HG03521 (cell line): ENCODE measurements at regions not wholly inside any gene's neighbourhood (a gene's known extent, or its start where the extent isn't known, plus 50 kb on each side); places are given as distances from the start of the nearest gene placed in this dataset.

Source experiments
- ATAC-seq: cut with Tn5 transposase; IDR thresholded peaks from one replicate; pipeline ENCODE4 v1.9.1; 2021; ENCODE audit warnings: mild to moderate bottlenecking, moderate library complexity; ENCODE audit not compliant: unreplicated experiment

DNA sequence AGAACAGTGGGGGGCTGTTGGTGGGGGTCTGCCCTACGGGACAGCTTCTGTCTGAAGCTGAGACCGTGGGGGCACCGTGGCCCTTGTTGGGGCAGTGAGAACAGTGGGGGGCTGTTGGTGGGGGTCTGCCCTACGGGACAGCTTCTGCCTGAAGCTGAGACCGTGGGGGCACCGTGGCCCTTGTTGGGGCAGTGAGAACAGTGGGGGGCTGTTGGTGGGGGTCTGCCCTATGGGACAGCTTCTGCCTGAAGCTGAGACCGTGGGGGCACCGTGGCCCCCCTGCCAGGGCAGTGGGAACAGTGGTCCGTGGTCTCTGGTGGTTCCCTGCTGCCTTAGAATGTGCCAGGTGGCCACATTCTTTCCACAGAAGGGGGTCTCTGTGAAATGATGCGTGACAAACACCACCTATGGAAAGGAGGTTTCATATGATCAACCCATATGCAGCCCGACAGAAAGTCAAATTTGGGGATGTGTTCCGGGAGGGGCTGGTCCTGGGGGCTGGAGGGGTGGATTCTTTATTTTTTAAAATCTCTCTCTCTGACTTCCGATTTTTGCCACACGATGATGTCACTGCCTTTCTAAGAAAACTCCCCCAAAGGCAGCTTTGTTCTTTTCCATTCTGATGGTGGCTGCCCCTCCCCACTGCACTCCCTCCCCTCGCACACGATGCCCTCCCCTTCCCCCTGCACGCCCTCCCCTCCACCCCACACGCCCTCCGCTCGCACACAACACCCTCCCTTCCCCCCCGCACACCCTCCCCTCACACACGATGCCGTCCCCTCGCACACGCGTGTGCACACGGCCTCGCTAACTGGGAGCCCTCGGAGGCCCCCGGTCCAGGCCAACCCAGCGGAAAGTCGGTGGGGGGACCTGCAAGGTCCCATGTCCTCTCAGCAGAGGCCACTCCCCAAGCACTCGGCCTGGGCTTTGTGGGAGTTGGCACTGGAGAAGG, 1186.5 kb downstream of the BRD1 start:
- no peak for ATAC-seq

DNA sequence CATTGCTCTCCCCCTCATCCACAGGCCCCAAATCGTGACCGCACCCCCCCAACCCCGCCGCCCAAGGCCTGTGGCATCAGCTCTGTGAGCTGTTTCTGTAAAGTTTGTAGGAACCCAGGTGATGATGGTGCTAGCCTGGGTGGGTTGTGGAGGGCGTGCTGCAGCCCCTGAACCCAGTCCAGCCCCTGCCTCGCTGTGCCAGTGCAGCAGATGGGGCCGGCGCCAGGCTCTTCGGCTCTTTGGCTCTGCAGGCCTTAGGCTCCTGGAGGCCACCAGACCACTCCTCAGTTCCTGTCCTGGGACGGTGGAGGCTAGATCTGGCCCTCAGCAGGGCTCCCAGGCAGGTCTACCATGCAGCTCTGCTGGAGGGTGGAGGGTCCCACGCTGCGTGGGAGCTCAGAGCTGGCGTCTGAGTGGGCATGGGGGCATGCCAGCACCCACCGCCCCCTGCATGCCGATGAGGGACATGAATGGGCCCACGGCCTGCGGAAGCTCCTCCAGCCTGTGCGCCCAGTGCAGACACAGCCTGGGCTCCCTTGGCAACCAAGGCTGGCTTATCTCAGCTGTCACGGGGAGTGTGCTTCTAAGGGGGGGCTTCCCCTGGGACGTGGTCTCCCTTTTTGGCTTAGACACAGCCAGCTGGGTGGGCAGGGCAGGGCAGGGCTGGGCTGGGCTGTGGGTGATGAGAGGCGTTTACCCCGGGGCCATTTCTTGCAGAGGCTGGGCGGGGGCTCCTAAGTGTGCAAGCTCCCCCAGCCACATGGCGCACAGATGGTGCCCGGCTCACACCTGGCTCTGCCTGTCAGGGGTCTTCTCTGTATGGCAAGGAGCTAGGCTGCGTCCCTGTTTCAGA, 1187.6 kb downstream of the BRD1 start:
- ATAC-seq, result no peak

DNA sequence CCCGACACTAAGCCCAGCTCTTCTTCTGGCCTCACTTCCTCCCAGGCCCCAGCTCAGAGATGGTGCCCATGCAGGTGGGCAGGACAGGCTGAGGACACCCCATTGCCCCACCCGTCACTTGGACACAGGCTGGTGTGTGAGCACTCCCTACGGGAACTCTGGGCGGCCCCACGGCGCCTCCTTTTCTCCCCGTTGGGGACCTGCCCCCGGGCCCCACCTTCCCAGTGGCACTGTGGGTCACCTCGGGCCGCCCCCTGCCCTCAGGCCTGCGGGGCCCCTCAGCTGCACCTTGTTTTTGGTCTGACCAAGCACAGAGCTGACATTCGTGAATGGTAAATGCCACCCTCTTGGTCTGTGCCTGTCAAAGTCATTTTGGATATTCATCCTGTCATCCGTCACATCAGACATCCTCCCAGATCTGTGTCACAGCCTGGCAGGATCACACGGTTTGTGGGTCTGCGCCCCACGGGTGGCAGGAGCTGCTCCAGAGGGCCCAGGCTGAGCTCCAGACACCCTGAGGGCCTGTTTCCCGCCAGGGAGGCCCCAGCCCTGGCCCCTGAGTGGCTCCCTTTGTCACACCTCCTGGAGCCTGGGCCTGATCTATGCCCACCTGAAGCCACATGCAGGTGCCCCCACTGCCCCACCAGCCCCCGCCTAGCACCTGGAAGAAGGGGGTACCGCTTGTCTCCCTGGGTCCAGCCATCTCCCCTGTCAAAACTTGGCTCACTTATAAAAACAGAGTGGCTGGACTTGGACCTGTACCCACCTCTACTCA, 1188.5 kb downstream of the BRD1 start:
- ATAC-seq, result no peak

DNA sequence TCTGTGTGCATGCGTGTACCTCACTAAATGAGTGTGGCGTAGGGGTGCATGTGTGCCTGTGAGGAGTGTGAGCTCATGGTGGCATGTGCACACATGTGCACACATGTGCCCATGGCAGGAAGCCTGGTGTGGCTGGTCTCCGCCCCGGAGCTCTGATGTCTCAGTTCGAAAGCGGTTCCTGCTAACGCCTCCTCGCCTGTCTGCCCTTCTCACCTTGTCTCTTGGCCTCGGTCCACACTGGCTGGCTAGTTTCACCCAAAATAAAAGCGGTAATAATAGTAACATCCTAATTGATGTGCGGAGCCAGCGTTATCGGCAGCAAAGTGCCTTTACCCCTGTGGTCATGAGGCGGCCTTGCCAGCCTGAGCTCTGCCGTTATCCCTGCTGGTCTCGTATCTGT, 1190.4 kb downstream of the BRD1 start:
- ATAC-seq, result no peak

DNA sequence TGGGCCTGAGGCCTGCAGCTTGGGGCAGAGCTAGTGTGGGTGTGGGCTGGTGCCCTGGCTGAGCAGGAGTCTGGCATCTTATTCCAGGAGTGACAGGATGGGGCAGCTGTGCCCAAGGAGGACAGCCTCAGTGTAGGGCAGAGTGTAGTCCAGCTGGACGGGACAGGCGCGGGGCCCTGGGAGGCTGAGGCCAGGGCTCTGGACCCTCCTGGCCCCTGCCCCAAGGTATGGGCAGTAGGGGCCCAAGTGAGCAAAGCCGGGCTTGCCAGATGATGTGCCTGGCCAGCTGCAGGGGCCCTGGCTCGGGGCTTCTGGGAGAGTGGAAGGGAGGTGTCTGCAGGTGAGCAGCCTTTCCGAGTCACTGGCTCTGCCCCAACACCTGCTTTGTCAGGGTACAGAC, 1190.9 kb downstream of the BRD1 start:
- no peak for ATAC-seq

DNA sequence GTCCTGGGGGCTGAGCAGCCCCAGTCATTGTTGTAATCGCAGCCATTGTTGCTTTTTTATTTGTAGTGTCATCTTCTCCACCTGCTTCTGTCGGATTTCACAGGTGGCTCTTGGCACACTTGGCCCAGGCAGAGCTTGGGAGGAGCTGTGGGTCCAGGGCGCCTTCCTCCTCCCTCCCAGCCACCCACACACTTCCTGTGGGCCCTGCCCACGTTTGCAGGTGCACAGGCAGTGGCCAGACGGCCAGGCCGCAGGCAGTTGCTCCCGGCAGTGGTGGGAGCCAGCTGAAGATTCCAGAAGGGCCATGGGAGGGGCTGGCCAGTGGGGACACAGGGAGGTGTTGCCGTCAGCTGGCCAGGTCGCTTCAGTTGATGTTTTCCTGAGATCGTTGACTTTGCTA, 1191.9 kb downstream of the BRD1 start:
- no peak for ATAC-seq

DNA sequence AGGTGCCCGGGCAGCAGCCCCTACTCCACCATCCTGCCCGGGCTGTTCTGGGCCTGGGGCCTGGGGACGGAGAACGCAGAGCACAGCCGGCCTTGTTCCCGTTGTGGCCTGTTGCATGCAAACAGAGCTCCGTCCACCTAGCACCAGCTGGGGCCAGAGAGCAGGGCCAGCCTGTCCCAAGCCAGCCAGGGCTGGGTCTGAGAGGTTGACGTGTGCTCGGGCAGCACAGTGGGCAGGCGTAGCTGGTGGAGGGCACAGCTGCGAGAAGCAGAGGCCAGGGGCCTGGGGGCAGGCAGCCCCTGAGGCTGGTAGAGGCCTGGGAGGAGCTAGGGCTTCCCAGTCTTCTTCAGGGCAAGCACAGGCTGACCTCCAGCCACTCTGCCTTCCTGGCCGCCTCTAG, 1192.6 kb downstream of the BRD1 start:
- no peak for ATAC-seq

DNA sequence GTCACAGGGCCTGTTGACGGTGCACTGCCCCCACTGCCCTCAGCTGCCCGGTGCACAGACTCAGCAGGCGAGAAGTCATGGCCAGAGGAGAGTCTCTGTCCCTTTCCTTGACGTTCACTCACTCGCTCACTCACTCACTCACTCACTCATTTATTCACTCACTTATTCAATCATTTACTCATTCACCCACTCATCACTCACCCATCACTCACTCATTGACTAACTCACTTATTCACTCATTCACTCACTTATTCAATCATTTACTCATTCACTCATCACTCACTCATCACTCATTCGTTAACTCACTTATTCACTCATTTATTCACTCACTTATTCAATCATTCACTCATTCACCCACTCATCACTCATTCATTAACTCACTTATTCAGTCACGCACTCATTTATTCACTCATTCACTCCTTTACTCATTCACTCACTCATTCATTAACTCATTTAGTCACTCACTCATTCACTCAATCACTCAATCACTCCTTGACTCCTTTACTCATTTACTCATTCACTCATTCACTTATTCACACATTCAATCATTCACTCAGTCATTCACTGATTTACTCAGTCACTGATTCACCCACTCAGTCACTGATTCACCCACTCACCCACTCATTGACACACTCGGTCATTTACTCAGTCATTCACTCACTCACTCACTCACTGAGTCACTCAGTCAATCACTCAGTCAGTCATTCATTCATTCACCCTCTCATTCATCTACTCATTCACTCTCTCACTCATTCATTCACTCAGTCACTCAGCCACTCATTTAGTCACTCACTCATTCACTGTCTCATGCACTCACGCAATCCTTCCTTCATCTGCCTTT, 1193.5 kb downstream of the BRD1 start:
- no peak for ATAC-seq

DNA sequence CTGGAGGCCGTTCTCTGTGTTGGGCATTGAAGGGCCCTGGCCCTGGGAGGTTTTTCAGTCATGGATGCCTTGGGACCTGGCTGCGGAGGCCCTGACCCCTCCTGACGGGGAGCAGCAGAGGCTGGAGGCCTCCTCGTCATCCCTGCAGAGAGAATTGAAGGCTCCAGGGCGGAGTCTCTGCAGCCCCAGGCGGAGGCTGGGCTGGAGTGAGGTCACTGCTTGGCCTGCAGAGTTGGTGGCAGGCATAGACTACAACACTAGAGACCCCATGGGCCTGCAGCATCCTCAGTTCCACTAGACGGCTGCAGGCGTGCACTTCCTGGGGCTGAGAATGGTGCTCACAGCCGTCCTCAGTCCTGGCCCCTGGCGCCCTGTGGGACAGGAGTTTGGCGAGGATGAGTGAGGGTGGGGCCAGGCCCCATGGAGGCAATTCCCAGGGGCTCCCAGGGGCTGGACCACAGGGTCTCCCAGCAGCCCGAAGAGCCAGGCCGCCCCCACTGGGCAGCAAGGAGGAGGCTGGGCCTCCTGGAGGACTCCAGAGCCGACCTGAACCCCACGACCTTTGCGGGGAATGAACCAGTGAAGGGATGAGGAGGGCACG, 1194.9 kb downstream of the BRD1 start:
- ATAC-seq, result no peak

DNA sequence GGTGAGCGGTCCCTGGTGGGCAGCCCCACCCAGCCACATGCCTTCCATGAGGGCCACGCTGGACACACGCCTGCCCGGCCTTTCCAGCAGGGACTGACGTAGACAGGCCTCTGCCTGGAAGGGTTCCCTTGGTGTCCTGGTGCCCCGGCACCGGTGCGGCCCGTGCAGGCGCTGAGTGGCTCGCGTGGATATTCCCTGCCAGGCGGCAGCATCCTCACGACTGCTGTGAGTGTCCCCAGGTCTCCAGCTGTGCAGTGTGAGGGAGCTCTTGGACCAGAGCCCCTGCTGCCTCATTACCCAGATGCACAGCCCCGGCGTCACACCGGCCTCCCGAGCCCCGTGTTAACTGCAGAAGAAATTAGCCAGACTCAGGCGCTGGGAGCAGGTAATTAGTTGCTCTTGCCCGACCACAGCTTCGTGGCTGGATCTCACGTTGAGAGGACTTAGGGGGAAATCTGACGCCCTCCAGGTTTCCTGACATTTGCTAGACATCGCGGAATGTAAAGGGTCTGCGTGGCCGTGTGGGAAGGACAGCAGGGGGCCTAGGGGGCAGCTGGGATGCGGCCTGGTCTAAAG, 1196.3 kb downstream of the BRD1 start:
- ATAC-seq, result no peak

DNA sequence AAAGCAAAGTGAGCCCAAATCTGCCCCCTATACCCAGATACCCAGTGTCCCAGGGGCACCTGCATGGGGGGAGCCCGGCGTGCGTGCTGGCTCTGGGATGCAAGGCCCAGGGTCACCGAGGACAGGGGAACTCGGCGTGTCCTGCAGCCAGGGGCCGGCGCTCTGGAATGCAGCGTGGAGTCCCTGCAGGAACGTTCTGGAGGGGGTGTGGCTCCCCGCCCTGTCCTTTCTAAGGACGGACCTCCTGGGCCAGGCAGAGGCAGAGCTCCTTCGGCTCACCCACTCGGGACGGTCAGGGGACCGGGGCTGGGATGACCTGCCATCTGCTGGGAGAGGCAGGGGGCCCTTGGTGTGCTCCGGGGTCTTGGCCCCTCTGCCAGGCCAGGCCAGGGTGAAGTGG, 1196.8 kb downstream of the BRD1 start:
- ATAC-seq, result no peak

DNA sequence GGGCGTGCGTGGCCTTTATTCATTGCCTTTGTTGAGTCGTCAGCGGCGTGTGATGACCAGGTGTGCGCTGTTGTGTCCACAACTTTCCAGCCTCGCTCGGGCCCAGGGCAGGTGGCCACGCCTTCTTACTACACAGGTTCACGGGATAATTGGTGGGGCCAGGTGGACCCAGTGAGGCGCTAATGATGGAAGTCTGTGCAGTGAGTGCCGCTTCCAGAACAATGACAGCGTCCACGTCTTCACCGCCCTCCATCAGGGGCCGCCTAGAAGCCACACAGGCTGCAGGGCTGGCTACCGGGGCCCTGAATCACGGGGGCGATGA, 1197.3 kb downstream of the BRD1 start:
- ATAC-seq, result no peak

DNA sequence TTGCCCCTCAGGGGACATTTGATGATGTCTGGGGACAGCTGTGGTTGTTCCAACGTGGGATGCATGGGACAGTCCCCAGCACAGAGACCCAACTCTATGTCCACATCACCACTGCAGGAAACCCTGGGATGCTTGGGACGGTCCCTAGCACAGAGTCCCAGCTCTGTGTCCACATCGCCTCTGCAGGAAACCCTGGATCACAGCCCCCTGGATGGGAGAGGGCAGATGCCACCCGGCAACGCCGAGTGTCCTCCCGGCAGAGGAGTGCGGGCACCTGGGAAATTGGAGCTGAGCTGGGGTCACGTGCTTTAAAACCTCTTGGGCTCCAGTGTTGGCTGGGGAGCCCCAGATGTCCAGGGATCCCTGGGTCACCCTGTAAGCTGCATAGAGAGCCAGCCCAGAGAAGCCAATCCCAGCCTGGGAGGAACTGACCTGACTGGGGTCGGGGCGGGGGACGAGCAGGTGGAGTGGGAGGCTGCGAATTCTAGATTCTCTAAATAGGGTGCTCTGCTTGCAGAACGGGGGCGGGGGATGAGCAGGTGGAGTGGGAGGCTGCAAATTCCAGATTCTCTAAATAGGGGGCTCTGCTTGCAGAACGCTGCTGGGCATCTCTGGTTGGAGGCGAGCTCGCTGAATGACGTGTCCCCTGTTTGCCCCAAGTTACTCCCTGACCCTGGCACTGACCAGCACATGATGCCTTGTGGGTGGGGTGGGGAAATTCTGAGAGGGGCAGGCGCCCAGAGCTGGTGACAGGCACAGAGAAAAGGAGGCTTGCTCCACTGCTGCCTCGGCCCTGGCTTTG, 1197.8 kb downstream of the BRD1 start:
- ATAC-seq, result no peak

DNA sequence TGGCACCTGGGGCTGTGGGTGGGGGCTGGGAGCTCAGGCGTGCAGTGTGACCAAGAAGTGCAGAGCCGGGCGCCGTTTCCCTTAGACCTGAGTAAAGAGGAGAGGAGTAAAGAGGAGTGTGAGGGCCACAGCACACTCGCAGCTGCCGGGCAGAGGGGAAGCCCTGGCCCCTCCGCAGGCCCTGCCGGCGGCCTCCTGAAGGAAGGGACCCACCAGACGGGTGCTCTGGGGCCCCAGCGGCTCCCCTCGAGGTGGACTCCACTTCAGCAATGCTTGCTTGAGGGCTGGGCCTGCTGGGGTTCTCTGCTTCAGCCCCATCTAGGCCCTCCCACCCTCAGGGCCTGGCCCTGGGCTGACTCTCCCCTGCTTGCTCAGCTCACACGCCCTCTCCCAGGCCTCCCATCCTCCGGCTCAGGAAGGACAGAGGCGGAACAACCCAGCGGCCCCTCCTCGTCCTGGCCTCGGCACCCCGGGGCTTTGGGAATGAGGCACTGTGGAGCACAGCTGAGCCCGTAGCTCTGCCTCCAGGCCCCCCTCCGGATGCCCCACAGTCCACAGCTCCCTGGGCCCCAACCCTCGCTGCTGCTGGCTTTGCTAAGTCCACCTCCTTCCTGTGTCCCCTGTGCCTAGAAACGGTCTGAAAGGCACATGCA, 1198.7 kb downstream of the BRD1 start:
- no peak for ATAC-seq

DNA sequence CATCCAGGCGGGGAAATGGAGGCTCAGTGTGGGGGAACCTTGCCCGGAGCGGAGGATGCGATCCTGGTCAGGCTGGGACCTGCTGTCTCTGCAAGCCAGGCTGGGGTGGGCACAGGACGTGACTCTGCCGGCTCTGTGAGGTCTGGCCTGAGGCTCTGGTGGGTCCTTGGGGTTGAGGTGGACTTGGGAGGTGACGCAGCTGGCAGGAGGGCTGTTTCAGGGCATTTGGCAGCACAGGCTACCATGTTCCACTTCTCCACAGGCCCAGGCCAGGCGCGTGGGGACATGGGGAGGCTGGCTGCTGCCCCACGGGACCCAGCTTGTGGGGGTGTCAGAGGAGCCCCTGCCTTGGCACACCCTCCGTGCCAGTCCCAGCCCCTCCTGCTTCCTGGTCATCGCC, 1199.7 kb downstream of the BRD1 start:
- ATAC-seq, result no peak

DNA sequence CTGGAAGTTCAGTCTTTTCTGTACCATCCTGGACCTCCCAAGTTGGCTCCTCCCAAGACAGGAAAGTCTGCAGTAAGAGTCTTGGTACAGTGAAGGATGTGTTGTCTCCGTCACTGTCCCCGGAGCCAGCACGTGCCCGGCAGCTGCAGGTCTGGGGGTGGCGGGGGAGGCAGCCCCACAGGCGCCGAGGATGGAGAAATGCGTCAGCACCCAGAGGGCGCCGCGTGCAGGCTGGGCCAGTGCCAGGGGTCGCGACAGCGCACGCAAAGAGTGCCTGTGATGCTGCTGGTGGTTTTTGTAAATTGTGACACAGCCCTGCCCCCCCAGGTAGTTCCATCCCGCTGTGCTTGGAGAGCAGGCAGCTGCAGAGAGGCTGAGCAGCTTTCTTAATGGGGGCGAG, 1200.5 kb downstream of the BRD1 start:
- no peak for ATAC-seq

DNA sequence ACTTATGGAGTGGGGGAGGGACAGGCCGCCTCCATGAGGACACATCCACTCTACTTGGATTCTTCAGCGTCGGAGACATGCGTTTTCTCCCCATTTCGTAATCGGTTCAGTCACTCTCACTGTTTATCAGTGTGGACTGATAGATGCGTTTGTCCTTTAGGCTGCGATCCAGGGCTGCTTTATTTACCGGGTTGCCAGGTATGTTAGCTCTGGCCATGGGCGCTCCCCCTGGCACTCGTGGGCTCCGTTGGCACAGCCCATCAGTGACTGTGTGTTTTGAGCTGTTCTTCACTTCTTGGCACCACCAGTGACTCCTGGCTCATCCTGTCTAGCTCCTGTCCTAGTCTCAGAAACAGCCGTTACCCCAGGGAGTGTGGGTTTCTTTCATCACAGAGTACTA, 1203.3 kb downstream of the BRD1 start:
- no peak for ATAC-seq

DNA sequence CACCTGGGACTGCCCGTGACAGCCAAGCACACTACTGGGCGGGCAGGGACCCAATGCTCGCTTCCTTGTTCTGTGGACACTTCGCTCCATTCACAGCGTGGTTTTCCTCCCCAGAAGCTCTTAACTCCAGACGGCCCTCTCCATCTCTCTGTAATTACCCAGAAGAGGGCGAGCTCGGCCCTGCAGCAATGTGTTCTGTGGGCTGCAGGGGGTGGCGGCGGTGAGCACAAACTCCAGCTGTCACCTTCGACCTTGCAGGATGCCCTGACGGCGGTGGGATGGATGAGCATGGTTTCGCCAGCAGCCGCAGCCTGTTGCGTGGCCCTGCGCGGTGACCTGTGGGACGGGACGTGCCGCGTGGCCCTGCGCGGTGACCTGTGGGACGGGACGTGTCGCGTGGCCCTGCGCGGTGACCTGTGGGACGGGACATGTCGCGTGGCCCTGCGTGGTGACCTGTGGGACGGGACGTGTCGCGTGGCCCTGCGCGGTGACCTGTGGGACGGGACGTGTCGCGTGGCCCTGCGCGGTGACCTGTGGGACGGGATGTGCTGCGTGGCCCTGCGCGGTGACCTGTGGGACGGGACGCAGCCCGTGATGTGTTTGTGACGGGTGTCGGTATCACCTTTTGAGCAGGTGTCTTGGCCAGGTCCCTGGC, 1204.7 kb downstream of the BRD1 start:
- ATAC-seq, result no peak
